ENCODE measurements at regions not wholly inside any gene's neighbourhood (a gene's known extent, or its start where the extent isn't known, plus 50 kb on each side); places are given as distances from the start of the nearest gene placed in this dataset.

- TF ChIP-seq, protein P1, sequence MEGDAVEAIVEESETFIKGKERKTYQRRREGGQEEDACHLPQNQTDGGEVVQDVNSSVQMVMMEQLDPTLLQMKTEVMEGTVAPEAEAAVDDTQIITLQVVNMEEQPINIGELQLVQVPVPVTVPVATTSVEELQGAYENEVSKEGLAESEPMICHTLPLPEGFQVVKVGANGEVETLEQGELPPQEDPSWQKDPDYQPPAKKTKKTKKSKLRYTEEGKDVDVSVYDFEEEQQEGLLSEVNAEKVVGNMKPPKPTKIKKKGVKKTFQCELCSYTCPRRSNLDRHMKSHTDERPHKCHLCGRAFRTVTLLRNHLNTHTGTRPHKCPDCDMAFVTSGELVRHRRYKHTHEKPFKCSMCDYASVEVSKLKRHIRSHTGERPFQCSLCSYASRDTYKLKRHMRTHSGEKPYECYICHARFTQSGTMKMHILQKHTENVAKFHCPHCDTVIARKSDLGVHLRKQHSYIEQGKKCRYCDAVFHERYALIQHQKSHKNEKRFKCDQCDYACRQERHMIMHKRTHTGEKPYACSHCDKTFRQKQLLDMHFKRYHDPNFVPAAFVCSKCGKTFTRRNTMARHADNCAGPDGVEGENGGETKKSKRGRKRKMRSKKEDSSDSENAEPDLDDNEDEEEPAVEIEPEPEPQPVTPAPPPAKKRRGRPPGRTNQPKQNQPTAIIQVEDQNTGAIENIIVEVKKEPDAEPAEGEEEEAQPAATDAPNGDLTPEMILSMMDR (conservative IDR thresholded peaks at IDR 0.05; ENCODE audit: low read depth, low read length), result no peak
- TF ChIP-seq EZH2 (IDR thresholded peaks at IDR 0.05; ENCODE audit: borderline replicate concordance, low read depth, low read length, poor library complexity, severe bottlenecking), result no peak
Observed at GRCh38 chr5:25090275-25090674, 445.5 kb upstream of the CDH10 start.

Data from A673 (cell line).